Sigmoid colon (tissue), 6 donors: ENCODE measurements at regions not wholly inside any gene's neighbourhood (a gene's known extent, or its start where the extent isn't known, plus 50 kb on each side); places are given as distances from the start of the nearest gene placed in this dataset.

Source experiments
- DNase-seq: peaks from one replicate; pipeline ENCODE4 v3.0.0-alpha.2; 2019
- H3K27ac ChIP-seq, 4 donors: fragments of 200-600 bp; sonication (generic); one replicate each; pipeline ENCODE4 v1.5.1; 2016 to 2019; ENCODE audit warnings: mild to moderate bottlenecking in 1 of 4
- H3K27me3 ChIP-seq, 3 donors: fragments of 200-600 bp; sonication (generic); one replicate each; pipeline ENCODE4 v1.5.1; 2019; ENCODE audit warnings: mild to moderate bottlenecking in 1 of 3
- H3K36me3 ChIP-seq, 4 donors: fragments of 200-600 bp; sonication (generic); one replicate each; pipeline ENCODE4 v1.5.1; 2016 to 2019
- H3K4me1 ChIP-seq, 4 donors: fragments of 200-600 bp; sonication (generic); one replicate each; pipeline ENCODE4 v1.5.1; 2017 to 2019
- H3K4me3 ChIP-seq, 4 donors: fragments of 200-600 bp; sonication (generic); one replicate each; pipeline ENCODE4 v1.5.1; 2017 to 2019; ENCODE audit warnings: mild to moderate bottlenecking in 2 of 4, moderate library complexity in 1 of 4
- H3K9me3 ChIP-seq, 4 donors: fragments of 200-600 bp in 3 of 4; sonication (generic) in 3 of 4; one replicate each; pipeline versions ENCODE4 v1.5.1 to v1.6.1; 2013 to 2019
- CTCF ChIP-seq, 4 experiments: fragments of 450-650 bp in 3 of 4; fragments of 200-600 bp in 1 of 4; IDR thresholded peaks; one replicate each; pipeline ENCODE4 v1.5.1; 2016 to 2019; ENCODE audit warnings: antibody characterized with exemption in 4 of 4, mild to moderate bottlenecking in 3 of 4, moderate library complexity in 2 of 4
- EP300 ChIP-seq, 4 donors: sonication (generic); formaldehyde crosslinking; IDR thresholded peaks; one replicate each; pipeline ENCODE4 v1.6.1; 2017; ENCODE audit warnings: antibody characterized with exemption in 4 of 4
- POLR2A ChIP-seq, 2 donors: fragments of 450-650 bp; IDR thresholded peaks; one replicate each; pipeline ENCODE4 v1.6.1; 2016; ENCODE audit warnings: antibody characterized with exemption in 2 of 2, mild to moderate bottlenecking in 2 of 2, moderate library complexity in 2 of 2
- POLR2AphosphoS5 ChIP-seq, 4 donors: sonication (generic); formaldehyde crosslinking; IDR thresholded peaks; one replicate each; pipeline ENCODE4 v1.6.1; 2017; ENCODE audit warnings: antibody characterized with exemption in 4 of 4
- WGBS, 2 donors: extraction: QIAGEN DNeasy Blood & Tissue Kit; methylation state at CpG; one replicate each; pipeline ENCODE4 v1.1.7; 2013; 5-methylcytosine and 5-hydroxymethylcytosine counted together
- intact Hi-C: fragments of 100-400 bp; cut with DNase I; formaldehyde crosslinking; loops from one replicate; pipeline ENCODE4 v1.15.1; 2023
- donor health status: healthy with polysubstance abuse.
- donor health status: healthy.

GRCh38 chr22:27337676-27338075 lies 463.9 kb downstream of the MN1 start:
- 88% methylated on average over 2 of the region's 2 CpGs for WGBS, 2 donors
- H3K4me1 ChIP-seq: no peaks in the 10 kb centered on the region
- intact Hi-C loops: no loop called here
- DNase-seq: no peak
- TF ChIP-seq POLR2A (IDR thresholded peaks at IDR 0.05) (no peak), EP300 (IDR thresholded peaks at IDR 0.05) (no peak), POLR2AphosphoS5 (IDR thresholded peaks at IDR 0.05) (no peak), CTCF (IDR thresholded peaks at IDR 0.05) (no peak)
- H3K27ac ChIP-seq: no peak overlapping the region
- no peaks in the 10 kb centered on the region for H3K27me3 ChIP-seq
- peaks cover 0 to 8% (median 6%) of the 10 kb centered on the region in 4 donors for H3K9me3 ChIP-seq
- no peak overlapping the region for H3K4me3 ChIP-seq
- H3K36me3 ChIP-seq: no peaks in the 10 kb centered on the region

DNA sequence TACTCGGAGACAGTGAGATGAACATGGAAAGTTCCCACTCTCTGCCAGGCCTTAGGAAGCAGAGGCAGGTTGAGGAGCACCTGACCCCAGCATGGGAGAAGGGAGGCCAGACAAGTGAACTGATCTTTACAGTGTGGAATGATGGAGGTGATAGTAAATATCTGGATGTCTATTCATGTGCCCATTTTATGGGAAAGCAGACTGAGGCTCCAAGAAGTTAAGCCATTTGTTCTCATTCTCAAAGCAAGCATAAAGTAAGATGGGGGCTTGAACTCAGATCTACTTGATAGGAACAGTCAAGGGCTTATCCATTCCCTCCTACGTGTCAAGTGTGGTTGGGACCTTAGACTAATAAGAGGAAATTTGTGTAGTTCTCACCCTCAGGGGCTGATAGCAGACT lies 461.5 kb downstream of the MN1 start:
- DNase-seq: no peak
- H3K4me3 ChIP-seq: no peak overlapping the region
- intact Hi-C loops: no loop called here
- H3K9me3 ChIP-seq: peaks cover 0 to 8% (median 4%) of the 10 kb centered on the region in 4 donors
- H3K27me3 ChIP-seq: no peaks in the 10 kb centered on the region
- TF ChIP-seq POLR2AphosphoS5 (IDR thresholded peaks at IDR 0.05): no peak
- TF ChIP-seq EP300 (IDR thresholded peaks at IDR 0.05): no peak
- no peak for TF ChIP-seq CTCF (IDR thresholded peaks at IDR 0.05)
- TF ChIP-seq POLR2A (IDR thresholded peaks at IDR 0.05): no peak
- 83 to 90% methylated on average over 2 of the region's 2 CpGs for WGBS, 2 donors
- H3K36me3 ChIP-seq: no peaks in the 10 kb centered on the region
- no peak overlapping the region for H3K27ac ChIP-seq
- H3K4me1 ChIP-seq: no peaks in the 10 kb centered on the region

DNA sequence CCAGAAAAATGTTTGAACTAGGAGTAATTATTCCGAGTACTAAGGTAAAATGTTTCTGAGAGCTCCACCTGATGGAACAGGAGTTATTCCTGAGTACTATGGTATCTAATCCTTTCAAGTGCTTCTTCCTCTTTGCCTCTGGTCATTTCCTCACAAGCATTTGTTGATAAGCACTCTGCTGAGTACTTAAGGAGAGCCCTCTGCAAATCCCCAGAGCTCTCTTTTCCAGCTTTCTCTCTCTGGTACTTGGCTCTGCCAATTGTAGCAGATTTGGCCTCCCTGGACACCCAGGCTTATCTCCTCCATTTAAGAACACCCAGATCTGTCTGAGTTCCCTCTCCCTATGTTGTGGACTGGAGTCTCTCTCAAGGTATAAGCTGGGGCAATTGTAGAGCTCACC lies 457.0 kb downstream of the MN1 start:
- Histone ChIP-seq H3K27me3 (no peaks in the 10 kb centered on the region), H3K4me3 (no peak overlapping the region), H3K4me1 (no peaks in the 10 kb centered on the region), H3K27ac (no peak overlapping the region), H3K36me3 (no peaks in the 10 kb centered on the region), H3K9me3 (peaks cover 0 to 8% (median 4%) of the 10 kb centered on the region in 4 donors)
- intact Hi-C loops: no loop called here
- TF ChIP-seq POLR2AphosphoS5 (IDR thresholded peaks at IDR 0.05) (no peak), EP300 (IDR thresholded peaks at IDR 0.05) (no peak), POLR2A (IDR thresholded peaks at IDR 0.05) (no peak), CTCF (IDR thresholded peaks at IDR 0.05) (no peak)
- 73 to 82% methylated on average over 1 of the region's 1 CpG for WGBS, 2 donors
- DNase-seq: no peak

- 82 to 87% methylated on average over 7 of the region's 7 CpGs for WGBS, 2 donors
- H3K27me3 ChIP-seq: no peaks in the 10 kb centered on the region
- no peak overlapping the region for H3K4me3 ChIP-seq
- H3K4me1 ChIP-seq: no peaks in the 10 kb centered on the region
- DNase-seq: no peak
- peaks cover 0 to 8% (median 4%) of the 10 kb centered on the region in 4 donors for H3K9me3 ChIP-seq
- TF ChIP-seq EP300 (IDR thresholded peaks at IDR 0.05) (no peak), POLR2A (IDR thresholded peaks at IDR 0.05) (no peak), CTCF (IDR thresholded peaks at IDR 0.05) (no peak), POLR2AphosphoS5 (IDR thresholded peaks at IDR 0.05) (no peak)
- H3K36me3 ChIP-seq: no peaks in the 10 kb centered on the region
- intact Hi-C loops: no loop called here
- H3K27ac ChIP-seq: no peak overlapping the region
These were observed 455.9 kb downstream of the MN1 start for GRCh38 chr22:27345691-27346090.

DNA sequence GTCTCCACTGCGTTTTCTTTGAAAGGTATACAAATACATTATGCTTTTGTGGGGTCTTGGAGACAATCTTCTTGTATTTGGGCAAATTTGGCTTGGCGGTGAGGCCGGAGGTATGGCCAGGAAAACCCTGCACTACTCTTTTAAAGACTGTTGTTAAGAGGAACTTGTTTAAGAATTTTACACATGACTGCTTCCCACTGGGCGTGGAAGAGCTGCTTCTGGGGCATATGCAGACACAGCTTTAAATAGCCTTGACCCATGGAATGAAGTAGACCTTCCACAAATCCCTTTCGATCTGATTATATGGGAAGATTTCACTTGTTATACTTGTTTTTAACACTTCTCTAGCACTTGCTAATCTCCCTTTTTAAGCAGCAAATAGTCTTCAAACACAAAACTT lies 453.6 kb downstream of the MN1 start:
- Histone ChIP-seq H3K4me3 (no peak overlapping the region), H3K4me1 (no peaks in the 10 kb centered on the region), H3K36me3 (no peaks in the 10 kb centered on the region), H3K27me3 (no peaks in the 10 kb centered on the region), H3K9me3 (no peaks in the 10 kb centered on the region), H3K27ac (no peak overlapping the region)
- WGBS, 2 donors: 63 to 67% methylated on average over 5 of the region's 5 CpGs
- intact Hi-C loops: no loop called here
- TF ChIP-seq EP300 (IDR thresholded peaks at IDR 0.05) (no peak), POLR2A (IDR thresholded peaks at IDR 0.05) (no peak), POLR2AphosphoS5 (IDR thresholded peaks at IDR 0.05) (no peak), CTCF (IDR thresholded peaks at IDR 0.05) (no peak)
- DNase-seq: no peak
